GM18505 (cell line): ENCODE measurements at regions not wholly inside any gene's neighbourhood (a gene's known extent, or its start where the extent isn't known, plus 50 kb on each side); places are given as distances from the start of the nearest gene placed in this dataset.

Experiments used
- ATAC-seq: cut with Tn5 transposase; IDR thresholded peaks from one replicate; pipeline ENCODE4 v1.9.1; 2021; ENCODE audit not compliant: unreplicated experiment
- POLR2A ChIP-seq: IDR thresholded peaks from 4 replicates; pipeline ENCODE4 v1.6.1; 2011; ENCODE audit warnings: borderline replicate concordance; ENCODE audit not compliant: insufficient read depth, insufficient read length; ENCODE audit errors: extremely low read depth

DNA sequence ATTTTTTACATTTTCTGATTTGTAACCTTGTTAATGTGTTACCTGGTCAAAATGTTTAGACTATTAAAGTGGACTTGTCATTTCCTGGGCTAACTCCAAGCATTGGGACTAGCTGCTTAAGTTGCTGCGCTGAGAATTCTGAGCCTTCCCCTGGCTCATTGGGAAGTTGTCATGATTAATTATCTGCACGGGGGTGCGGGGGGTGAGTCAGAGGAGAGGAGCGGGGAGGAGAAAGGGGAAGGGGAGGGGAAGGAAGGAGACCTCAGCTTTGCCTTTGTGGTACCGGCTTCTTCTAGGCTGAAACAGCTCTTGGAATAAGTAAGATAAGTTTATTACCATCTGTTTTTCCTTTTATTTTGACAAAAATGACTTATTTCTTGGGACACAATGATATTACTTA, 52.9 kb upstream of the APCDD1 start:
- TF ChIP-seq POLR2A = no peak
- no peak for ATAC-seq

DNA sequence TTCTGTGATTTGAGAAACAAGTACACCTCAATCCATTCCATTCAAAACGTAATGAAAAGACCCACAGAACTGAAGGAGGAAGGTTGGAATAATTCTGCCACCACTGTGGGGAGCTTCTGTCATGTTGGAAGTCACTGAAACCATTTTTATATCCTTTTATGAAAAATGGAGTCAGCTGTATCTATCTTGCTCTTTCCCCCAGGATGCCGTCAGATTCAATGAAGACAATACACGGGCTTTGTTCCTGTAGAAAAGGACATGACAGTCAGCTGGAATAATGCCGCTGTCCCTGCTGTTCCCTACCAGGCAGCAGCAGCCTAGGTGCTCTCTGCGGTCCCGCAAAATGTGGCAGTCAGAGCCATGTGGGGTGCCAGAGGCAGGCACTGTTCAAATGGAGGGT, 52.5 kb upstream of the APCDD1 start:
- ATAC-seq = no peak
- TF ChIP-seq POLR2A = no peak

DNA sequence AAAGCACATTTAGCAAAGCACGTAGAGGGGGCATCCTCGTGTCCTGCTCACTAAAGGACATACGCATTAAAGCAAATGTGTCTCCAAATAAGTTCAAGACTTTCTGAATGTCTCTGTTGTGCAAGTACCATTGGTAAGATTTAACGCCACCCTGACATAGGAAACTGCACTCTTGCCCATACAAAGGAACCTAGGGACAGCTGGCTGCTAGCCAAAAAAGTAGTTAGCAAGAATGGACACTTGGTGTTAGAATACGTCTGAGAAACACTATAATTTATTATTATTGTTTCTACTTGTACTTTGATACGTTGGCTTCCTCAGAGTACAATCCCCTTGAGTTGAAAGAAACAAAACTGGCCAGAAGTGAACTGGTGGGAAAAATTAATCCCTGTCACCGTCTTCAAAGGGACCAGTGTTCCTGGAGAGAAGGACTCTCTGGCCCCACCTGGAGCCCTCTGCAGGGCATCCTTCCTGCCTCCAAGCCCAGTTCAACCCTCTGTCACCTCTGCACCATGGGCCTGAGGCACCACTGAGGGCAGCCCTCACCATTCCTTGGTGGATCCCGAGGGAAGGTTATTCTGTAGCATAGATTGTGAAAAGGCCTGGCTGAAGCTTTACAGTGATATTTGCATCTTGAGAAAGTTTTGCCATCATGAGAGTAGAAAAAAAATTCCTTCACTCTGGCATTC, 51.4 kb upstream of the APCDD1 start:
- no peak for TF ChIP-seq POLR2A
- no peak for ATAC-seq

DNA sequence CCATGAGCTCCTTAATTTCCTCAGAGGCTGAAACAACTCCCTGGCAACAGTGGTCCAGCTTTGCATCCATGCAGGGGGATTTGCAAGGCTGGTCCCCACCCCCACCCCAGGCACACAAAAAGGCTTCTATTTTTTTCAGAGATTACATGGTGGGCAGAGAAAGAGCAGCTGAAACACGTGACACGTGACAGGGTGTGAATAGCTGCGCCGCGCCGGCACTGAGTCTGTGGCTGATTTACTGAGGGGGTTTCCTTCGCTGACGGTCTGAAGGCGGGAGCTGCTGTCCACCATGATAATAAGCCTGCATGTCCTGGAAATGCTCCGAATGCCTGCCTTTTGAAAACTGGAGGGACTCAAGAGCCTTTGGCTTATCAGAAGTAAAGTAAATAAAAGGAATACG, 50.7 kb upstream of the APCDD1 start:
- no peak for ATAC-seq
- no peak for TF ChIP-seq POLR2A

DNA sequence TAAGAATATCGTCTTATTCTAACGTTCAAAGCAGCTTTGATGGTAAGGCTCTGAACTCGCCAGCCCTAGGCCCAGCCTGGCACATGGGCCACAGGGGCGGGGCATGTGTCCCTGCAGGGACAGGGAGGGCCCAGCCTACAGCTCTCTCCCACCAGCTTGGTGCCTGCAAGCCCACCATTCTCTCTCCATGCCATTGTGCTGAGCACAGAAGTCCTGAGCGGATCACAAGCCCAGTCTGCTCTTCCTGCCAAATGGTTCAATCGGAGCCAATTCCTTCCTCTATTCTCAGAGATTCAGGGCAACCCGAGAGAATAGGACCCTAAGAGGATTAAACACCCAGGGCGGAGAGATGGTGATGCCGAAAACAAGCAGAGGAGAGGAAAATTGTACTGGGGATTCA, 50.3 kb upstream of the APCDD1 start:
- no peak for TF ChIP-seq POLR2A
- no peak for ATAC-seq
